Activated T-cell treated with anti-CD3 and anti-CD28 coated beads, Interleukin-2, amount 50 U/mL, for 4 hours (primary cell): ENCODE measurements at regions not wholly inside any gene's neighbourhood (a gene's known extent, or its start where the extent isn't known, plus 50 kb on each side); places are given as distances from the start of the nearest gene placed in this dataset.
"Not testable (repeated sequence)": the region's sequence is repeated elsewhere in the genome, so short reads cannot be mapped to it uniquely, and the experiment has no call there.

ENCODE experiments used
- ATAC-seq, 2 donors: fragments of 200-7000 bp; cut with Tn5 transposase; one replicate each; pipeline ENCODE4 v1.10.0; 2021
- DNase-seq: peaks from one replicate; pipeline ENCODE4 v3.0.0-alpha.2; 2020
- H3K27me3 Mint-ChIP-seq: one replicate; pipeline ENCODE4 v1.8.0; 2021; ENCODE audit warnings: low read depth, mixed read lengths
- H3K36me3 Mint-ChIP-seq: one replicate; pipeline ENCODE4 v1.8.0; 2022; ENCODE audit warnings: mixed read lengths; ENCODE audit not compliant: insufficient read depth
- H3K4me1 Mint-ChIP-seq: one replicate; pipeline ENCODE4 v1.8.0; 2021; ENCODE audit warnings: low read depth, mixed read lengths
- H3K4me3 Mint-ChIP-seq: one replicate; pipeline ENCODE4 v1.8.0; 2021; ENCODE audit warnings: mild to moderate bottlenecking, moderate library complexity, mixed read lengths
- H3K9me3 Mint-ChIP-seq: one replicate; pipeline ENCODE4 v1.8.0; 2021; ENCODE audit warnings: mixed read lengths

DNA sequence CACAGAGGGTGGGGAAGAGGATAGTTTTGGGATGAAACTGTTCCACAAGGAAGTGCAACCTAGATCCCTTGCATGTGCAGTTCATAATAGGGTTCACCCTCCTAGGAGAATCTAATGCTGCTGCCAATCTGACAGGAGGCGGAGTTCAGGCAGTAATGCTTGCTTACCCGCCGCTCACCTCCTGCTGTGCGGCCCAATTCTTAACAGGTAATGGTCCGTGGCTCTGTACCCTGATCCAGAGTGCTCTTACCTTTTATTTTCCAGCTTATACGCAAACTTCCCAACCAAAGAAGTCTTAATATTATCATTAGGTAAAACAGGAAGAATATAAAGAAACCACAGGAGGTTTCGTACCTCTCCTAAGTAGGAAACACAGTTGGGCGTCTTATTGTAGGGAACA lies 82.7 kb upstream of the CD302 start:
- H3K4me3 Mint-ChIP-seq = no peak overlapping the region
- H3K27me3 Mint-ChIP-seq = no peaks in the 10 kb centered on the region
- H3K9me3 Mint-ChIP-seq = no peaks in the 10 kb centered on the region
- DNase-seq (no peak), ATAC-seq (no peak)
- peaks cover 42% of the 10 kb centered on the region for H3K36me3 Mint-ChIP-seq
- H3K4me1 Mint-ChIP-seq = peaks cover 21% of the 10 kb centered on the region

DNA sequence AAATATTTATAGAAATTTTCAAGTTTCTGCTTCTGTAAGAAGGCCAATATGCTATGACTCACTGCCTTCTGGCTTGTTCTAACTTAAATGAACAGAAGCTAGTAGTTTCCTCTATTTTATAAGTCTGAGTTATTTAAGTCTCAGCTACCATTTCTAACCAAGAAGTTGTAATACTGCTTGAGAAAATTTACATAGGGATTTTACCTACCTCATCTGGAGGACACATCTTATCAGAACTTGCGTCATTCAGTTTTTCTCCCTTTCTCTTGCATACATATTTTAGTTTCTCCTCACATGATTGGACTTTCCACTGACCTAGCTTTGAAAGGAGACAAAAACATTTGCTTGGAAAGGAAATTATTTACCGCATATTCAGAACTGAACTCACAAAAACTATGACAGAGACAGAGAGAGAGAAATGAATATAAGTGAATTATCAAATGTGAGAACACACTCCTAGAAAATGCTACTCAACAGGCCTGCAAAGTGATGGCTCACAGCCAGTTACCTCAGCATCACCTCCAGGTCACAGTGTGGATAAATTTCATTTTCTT lies 81.1 kb upstream of the CD302 start:
- Mint-ChIP-seq H3K4me3 (no peak overlapping the region), H3K36me3 (peaks cover 38% of the 10 kb centered on the region), H3K27me3 (no peaks in the 10 kb centered on the region), H3K9me3 (no peaks in the 10 kb centered on the region), H3K4me1 (peaks cover 21% of the 10 kb centered on the region)
- ATAC-seq (peak; percentile 84 to 85), DNase-seq (no peak)

DNA sequence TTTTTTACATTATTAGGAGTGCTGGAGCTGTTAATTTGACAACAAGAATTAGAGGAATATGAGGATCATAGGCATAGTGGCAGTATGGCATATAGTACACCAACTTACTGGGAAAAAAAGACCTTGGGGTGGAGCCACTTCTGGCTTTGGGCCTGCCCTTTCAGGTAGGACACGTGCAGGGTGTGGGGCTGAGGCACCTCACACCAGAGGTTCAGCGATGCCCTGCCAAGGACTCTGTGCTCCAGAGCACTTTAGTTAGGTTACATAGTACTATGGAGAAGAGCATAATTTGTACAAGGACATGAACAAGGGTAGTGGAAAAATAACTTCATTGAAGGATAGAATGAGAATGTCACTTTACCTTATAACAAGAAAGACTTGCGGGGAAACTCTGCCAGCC lies 77.1 kb upstream of the CD302 start:
- DNase-seq (no peak), ATAC-seq (no peak)
- Mint-ChIP-seq H3K27me3 (no peaks in the 10 kb centered on the region), H3K36me3 (peaks cover 46% of the 10 kb centered on the region), H3K4me1 (peaks cover 20% of the 10 kb centered on the region), H3K4me3 (no peak overlapping the region), H3K9me3 (no peaks in the 10 kb centered on the region)

DNA sequence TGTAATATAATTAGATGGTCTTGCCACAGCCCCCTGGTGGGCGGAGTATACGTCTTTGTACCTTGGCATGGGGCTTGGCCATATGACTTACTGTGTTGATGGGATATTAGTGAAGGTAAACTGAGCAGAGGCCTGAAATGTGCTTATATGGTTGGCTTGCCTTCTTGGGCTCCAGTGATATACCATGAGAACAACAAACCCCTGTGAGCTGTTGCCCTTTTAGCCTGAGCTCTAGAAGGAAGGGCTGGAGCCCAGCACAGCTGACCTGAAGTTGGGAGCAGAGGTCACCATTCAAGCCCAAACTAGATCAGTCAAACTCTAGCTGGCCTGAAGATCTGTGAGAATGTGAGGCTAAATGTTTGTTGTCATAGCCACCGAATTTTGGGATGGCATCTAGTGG lies 75.2 kb upstream of the CD302 start:
- Mint-ChIP-seq H3K4me3 (no peak overlapping the region), H3K36me3 (peaks cover 50% of the 10 kb centered on the region), H3K27me3 (no peaks in the 10 kb centered on the region), H3K9me3 (no peaks in the 10 kb centered on the region), H3K4me1 (peaks cover 9% of the 10 kb centered on the region)
- ATAC-seq = no peak
- DNase-seq = no peak

DNA sequence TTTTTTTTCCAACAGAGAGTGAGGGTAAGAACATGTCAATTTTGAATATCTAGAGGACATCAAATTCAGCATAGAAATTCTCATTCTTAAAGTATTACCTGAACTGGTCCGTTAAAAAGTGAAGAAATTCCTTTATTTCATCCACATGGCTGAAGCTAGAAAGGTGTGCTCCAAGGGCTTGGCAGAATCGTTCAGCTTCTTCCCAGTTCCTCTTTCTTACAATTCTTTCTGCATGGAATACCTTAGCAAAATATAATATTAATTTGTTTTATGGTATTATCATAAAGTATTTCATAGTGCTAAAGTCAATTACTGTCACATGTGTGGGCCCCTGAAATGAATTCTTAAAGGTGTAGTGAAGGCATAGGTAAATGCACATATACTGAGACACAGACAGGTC lies 74.3 kb upstream of the CD302 start:
- no peak overlapping the region for H3K4me3 Mint-ChIP-seq
- no peaks in the 10 kb centered on the region for H3K27me3 Mint-ChIP-seq
- no peak for DNase-seq
- no peak for ATAC-seq
- peaks cover 47% of the 10 kb centered on the region for H3K36me3 Mint-ChIP-seq
- no peaks in the 10 kb centered on the region for H3K9me3 Mint-ChIP-seq
- peaks cover 5% of the 10 kb centered on the region for H3K4me1 Mint-ChIP-seq

DNA sequence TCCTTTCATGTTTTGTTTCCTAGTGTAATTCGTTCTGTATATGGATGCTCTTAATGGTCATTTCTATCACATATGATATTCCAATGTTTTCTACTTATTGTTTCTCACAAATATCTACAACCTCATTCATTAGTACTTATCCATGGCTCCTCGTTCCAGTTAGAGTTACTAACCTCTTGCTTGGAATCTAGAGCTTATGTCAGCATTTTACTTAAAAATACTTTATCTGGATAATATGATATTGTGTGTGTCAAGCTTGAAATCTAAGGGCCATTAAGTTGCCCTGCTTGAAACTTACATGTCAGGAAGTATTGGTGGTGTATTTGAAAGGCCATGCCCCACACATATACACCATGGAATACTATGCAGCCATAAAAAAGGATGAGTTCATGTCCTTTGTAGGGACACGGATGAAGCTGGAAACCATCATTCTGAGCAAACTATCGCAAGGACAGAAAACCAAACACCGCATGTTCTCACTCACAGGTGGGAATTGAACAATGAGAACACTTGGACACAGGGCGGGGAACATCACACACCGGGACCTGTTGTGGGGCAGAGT lies 70.7 kb upstream of the CD302 start:
- DNase-seq, H3K4me1 Mint-ChIP-seq, ATAC-seq, H3K27me3 Mint-ChIP-seq, H3K4me3 Mint-ChIP-seq, H3K9me3 Mint-ChIP-seq: not testable (repeated sequence)
- H3K36me3 Mint-ChIP-seq = peaks cover 60% of the 10 kb centered on the region

DNA sequence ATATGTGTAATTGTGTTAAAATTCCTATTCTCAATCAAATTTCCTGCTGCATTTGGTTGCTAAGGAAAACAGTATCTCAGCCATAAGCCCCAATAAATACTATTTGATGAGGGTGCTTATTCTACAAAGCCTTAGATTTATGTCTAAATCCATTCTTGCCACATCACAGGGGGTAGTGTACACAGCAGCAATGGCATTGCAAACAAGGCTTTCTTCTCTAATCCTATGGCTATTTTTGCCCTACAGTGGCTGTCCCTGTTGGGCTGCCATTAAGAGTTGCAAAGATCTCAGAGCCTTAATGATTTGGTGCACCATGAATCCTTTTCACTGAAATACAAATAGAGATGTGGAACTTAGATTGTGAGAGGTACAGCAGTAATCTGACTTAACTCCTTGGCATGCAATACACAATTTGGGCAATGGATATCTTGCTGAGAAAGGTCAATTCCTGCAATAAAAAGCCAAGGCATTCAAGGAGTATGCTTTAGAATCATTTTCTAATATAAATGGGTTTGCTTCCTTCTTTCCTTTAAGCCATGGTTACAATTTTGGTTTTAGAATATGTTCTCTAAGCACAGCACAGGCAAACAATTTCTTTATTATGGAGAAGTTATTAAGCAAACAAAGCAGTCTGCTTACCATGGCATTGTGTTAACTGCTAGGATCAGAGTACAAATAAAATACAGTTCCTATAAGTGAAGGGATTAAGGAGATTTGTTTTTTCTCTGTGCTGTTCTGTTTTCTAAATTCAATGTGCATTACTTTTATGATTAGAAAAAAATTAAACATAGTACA lies 69.8 kb upstream of the CD302 start:
- ATAC-seq (no peak), DNase-seq (no peak)
- H3K4me3 Mint-ChIP-seq = no peak overlapping the region
- no peaks in the 10 kb centered on the region for H3K4me1 Mint-ChIP-seq
- H3K9me3 Mint-ChIP-seq = no peaks in the 10 kb centered on the region
- no peaks in the 10 kb centered on the region for H3K27me3 Mint-ChIP-seq
- peaks cover 62% of the 10 kb centered on the region for H3K36me3 Mint-ChIP-seq

DNA sequence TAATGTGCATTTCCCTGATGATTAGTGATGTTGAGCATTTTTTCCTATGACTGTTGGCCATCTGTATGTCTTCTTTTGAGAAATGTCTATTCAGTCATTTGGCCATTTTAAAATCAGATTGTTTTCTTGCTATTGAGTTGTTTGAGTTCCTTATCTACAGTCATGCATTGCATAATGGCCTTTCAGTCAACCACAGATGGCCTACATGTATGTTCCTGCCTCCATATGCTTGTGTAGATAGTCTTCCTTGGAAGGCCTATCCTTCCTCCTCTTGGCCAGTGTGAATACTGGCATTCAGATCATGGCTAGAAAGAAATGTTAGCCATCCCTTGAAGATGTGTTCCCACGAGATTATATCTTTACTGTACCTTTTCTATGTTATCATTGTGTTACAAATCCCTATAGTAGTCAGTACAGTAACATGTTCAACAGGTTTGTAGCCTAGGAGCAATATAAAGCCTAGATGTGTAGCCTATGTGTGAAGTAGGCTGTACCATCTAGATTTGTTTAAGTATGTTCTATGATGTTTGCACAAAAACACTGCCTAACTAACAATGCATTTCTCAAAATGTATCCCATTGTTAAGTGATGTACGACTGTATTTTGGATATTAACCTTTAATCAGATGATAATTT lies 65.6 kb upstream of the CD302 start:
- H3K36me3 Mint-ChIP-seq = peaks cover 60% of the 10 kb centered on the region

DNA sequence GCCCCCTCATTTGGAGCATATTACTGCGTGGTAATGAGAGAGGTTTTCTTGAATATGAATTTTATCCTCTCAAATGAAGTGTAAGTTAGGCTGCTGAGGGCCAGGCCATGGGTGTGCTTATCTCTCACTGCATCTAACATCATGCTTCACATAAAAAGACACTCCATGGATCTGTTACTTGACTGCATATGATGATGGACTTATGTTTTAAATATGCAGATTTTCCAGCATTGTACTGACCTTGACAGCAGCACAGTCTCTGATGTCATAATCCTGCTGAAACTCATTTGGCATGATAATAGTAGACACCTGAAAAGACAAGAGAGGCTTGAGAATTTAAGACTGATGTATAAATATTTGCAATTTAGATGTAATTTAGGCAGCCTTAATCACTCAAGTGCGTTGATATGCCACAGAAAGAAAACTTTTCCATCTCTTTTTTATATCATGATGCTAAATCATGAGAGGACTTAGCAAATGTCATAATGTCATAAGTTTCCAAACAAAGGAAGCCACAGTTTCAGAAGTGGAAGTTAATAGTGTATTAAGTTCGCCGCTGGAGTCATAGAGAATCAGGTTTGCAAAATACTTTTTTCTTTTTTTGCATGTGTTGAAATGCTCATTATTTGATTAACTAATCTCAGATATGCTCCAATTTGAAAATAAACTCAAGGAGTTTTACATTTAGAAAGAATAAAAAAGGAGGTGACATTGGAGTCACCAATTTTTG lies 62.7 kb upstream of the CD302 start:
- DNase-seq = no peak
- no peaks in the 10 kb centered on the region for H3K4me1 Mint-ChIP-seq
- ATAC-seq = no peak
- no peaks in the 10 kb centered on the region for H3K27me3 Mint-ChIP-seq
- no peaks in the 10 kb centered on the region for H3K9me3 Mint-ChIP-seq
- no peak overlapping the region for H3K4me3 Mint-ChIP-seq
- H3K36me3 Mint-ChIP-seq = peaks cover 59% of the 10 kb centered on the region

More for the DNA sequence above, 65.6 kb upstream of the CD302 start:
- no peaks in the 10 kb centered on the region for H3K4me1 Mint-ChIP-seq
- no peak for ATAC-seq
- no peaks in the 10 kb centered on the region for H3K27me3 Mint-ChIP-seq
- no peak overlapping the region for H3K4me3 Mint-ChIP-seq
- no peaks in the 10 kb centered on the region for H3K9me3 Mint-ChIP-seq
- DNase-seq = no peak

DNA sequence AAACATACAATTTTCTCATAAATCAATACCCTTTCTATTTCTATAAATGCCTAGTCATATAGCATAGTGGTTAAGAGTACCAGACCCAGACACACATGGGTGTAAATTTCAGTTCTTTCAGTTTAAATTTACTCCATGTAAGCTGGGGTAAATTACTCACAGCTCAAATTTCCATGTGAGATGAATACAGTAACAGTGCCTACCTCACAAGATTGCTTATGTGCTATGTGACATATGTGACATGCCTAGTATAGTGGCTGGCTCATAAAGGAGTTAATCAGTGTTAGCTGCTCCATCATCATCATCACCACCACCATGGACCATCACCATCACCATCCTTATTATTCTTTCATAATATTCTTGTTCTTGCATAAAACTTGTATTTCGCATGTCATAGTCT lies 61.6 kb upstream of the CD302 start:
- Mint-ChIP-seq H3K4me3 (no peak overlapping the region), H3K27me3 (no peaks in the 10 kb centered on the region), H3K36me3 (peaks cover 57% of the 10 kb centered on the region), H3K9me3 (no peaks in the 10 kb centered on the region), H3K4me1 (no peaks in the 10 kb centered on the region)
- no peak for ATAC-seq
- DNase-seq = no peak

DNA sequence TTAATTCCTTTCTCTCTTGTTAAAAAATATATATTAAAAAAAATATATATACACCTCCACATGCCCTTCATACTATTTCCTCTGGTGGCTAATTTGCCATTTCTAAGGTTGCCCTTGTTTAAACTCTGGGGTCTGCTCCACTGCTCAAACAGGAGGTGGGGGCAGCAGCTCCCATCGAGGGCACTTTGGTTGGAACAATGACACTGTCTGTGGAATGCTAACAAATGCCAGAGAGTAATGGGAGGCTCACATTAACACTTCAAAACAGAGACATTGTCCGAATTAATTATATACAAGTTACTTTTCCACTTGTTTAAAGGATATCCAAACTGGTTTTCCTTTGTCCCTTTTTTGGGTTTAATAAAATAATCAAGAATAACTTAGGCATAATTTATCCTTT lies 58.8 kb upstream of the CD302 start:
- ATAC-seq = no peak
- no peak for DNase-seq
- Mint-ChIP-seq H3K36me3 (peaks cover 46% of the 10 kb centered on the region), H3K4me3 (no peak overlapping the region), H3K9me3 (no peaks in the 10 kb centered on the region), H3K4me1 (no peaks in the 10 kb centered on the region), H3K27me3 (no peaks in the 10 kb centered on the region)

DNA sequence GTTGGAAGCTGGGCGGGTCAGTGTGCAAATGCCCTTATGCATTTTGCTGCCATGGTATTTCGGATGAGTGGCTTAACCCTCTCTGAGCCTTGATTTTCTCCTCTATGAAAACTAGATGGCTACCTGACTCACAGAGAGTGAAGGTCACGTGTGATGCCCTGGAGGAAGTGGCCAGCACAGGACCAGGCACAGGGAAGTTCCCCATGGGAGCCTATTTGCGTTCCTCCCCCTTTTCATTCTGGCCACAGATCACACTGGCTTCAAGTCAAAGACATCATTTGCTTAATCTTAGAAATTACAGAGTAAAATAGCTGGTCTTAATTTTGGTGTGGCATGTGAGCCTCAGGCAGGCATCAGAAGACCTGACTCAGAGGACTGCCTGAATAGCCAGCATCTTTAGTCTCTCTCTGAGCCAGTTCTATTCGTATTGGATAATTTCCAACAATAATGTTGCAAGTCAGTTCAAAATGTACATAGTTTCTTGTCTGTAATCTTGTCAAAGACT lies 57.6 kb upstream of the CD302 start:
- DNase-seq = no peak
- H3K4me1 Mint-ChIP-seq = no peaks in the 10 kb centered on the region
- no peaks in the 10 kb centered on the region for H3K9me3 Mint-ChIP-seq
- peaks cover 50% of the 10 kb centered on the region for H3K36me3 Mint-ChIP-seq
- no peak overlapping the region for H3K4me3 Mint-ChIP-seq
- no peaks in the 10 kb centered on the region for H3K27me3 Mint-ChIP-seq
- no peak for ATAC-seq

DNA sequence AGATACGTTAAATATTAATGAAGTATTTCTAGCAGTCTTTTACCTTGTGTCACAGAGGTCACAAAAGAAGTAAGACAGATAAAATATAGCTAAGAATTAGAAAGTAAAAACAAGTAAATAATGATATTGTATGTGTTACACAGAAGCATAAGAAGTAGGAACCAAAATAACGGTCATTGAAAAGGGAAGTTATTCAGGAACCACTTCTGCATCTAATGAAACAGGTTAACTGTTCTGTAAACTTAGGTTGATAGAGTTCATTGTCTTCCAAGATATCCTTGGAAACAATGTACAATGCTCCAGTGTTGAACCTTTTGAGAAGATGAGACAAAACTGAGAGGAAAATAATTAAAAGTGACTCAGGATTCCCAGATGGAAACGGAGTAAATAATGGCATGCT lies 57.1 kb upstream of the CD302 start:
- DNase-seq (no peak), ATAC-seq (no peak)
- Mint-ChIP-seq H3K9me3 (no peaks in the 10 kb centered on the region), H3K27me3 (no peaks in the 10 kb centered on the region), H3K4me3 (no peak overlapping the region), H3K4me1 (no peaks in the 10 kb centered on the region), H3K36me3 (peaks cover 48% of the 10 kb centered on the region)

DNA sequence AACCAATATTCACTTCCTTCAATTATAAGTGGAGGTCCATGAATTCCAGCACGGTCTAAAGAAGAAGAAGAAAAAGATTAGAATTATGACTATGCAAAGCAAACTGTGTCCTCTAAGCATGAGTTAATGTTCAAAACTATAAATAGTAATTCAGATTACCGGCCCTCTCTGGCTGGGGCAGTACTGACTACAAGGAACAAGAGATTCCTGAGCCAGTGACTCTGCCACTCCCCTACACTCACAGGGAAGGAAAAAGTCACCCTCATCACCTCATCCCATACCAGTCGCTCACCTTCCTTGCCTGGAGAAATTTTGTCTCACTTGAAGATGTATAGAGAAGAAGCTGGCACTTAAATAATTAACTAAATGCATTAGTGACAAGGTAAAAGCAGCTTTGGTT lies 56.5 kb upstream of the CD302 start:
- ATAC-seq (no peak), DNase-seq (no peak)
- H3K4me1 Mint-ChIP-seq = no peaks in the 10 kb centered on the region
- H3K9me3 Mint-ChIP-seq = no peaks in the 10 kb centered on the region
- H3K36me3 Mint-ChIP-seq = peaks cover 51% of the 10 kb centered on the region
- H3K4me3 Mint-ChIP-seq = no peak overlapping the region
- no peaks in the 10 kb centered on the region for H3K27me3 Mint-ChIP-seq
